Stimulated activated naive CD8-positive, alpha-beta T cell treated with anti-CD3 and anti-CD28 coated beads, Interleukin-15, amount 100 ng/mL, for 72 hours (primary cell): ENCODE measurements at regions not wholly inside any gene's neighbourhood (a gene's known extent, or its start where the extent isn't known, plus 50 kb on each side); places are given as distances from the start of the nearest gene placed in this dataset.
A peak's percentile ranks its signal among the peaks of the same experiment; 100 is the strongest.

ENCODE experiments used
- ATAC-seq: fragments of 150-1000 bp; cut with Tn5 transposase; 2 replicates; pipeline ENCODE4 v1.10.0; 2021; ENCODE audit warnings: mild to moderate bottlenecking, moderate library complexity
- DNase-seq, 2 donors: peaks; one replicate each; pipeline ENCODE4 v3.0.0; 2021 to 2022
- H3K27ac Mint-ChIP-seq, 2 donors: one replicate each; pipeline ENCODE4 v1.8.0; 2022; ENCODE audit warnings: mild to moderate bottlenecking in 2 of 2, mixed read lengths in 2 of 2, moderate library complexity in 2 of 2
- H3K27me3 Mint-ChIP-seq: one replicate; pipeline ENCODE4 v1.8.0; 2022; ENCODE audit warnings: mixed read lengths
- H3K4me1 Mint-ChIP-seq: one replicate; pipeline ENCODE4 v1.8.0; 2022; ENCODE audit warnings: mild to moderate bottlenecking, mixed read lengths
- H3K4me3 Mint-ChIP-seq, 2 donors: one replicate each; pipeline ENCODE4 v1.8.0; 2022; ENCODE audit warnings: mild to moderate bottlenecking in 2 of 2, mixed read lengths in 2 of 2, moderate library complexity in 1 of 2
- H3K9me3 Mint-ChIP-seq, 2 donors: one replicate each; pipeline ENCODE4 v1.8.0; 2022; ENCODE audit warnings: mixed read lengths in 2 of 2

DNA sequence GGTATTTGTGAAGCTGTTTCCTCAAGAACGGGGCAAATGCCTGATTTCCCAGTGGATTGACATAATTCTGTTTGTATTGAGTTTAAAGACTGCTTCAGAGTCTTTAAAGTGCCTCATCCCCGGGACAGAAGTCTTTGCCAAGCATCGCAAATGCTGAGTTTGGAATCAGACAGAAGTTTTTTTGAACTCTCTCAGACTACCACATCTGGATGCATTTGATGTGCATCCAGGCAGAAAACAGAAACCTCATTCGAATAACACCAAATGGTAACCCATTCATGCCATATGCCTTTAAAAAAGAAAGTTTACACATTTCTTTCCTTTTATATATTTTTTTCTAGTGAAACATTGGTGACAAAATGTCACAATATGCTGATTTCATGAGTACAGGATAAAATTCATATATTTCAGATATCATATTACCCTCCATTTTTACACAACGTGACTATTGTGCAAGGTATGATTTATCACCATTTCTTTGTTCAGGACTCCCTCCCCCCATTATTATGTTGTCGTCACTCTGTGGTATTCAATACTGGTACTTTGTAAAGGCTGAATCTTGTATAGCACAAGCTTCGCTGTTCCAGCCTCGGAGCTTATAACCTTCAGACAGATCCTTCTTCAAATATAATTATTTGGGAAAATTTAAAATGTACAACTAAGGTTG is 91.1 kb downstream of the ZNF608 start:
- H3K4me1 Mint-ChIP-seq, result peaks cover 12% of the 10 kb centered on the region
- ATAC-seq, result no peak
- H3K9me3 Mint-ChIP-seq, result no peaks in the 10 kb centered on the region
- H3K27ac Mint-ChIP-seq, result no peak overlapping the region
- H3K4me3 Mint-ChIP-seq, result no peak overlapping the region
- H3K27me3 Mint-ChIP-seq, result peaks cover 25% of the 10 kb centered on the region
- no peak for DNase-seq

GRCh38 chr5:124654418-124654817 is 92.0 kb downstream of the ZNF608 start:
- Mint-ChIP-seq H3K4me3 (no peak overlapping the region), H3K27ac (no peak overlapping the region), H3K27me3 (peaks cover 18% of the 10 kb centered on the region), H3K9me3 (no peaks in the 10 kb centered on the region), H3K4me1 (peaks cover 21% of the 10 kb centered on the region)
- DNase-seq (no peak), ATAC-seq (no peak)

- Mint-ChIP-seq H3K4me1 (peaks cover 29% of the 10 kb centered on the region), H3K4me3 (no peak overlapping the region), H3K27ac (no peak overlapping the region), H3K9me3 (no peaks in the 10 kb centered on the region), H3K27me3 (peaks cover 14% of the 10 kb centered on the region)
- DNase-seq, result no peak
- ATAC-seq, result no peak
These were observed 92.8 kb downstream of the ZNF608 start for GRCh38 chr5:124653666-124654065.

DNA sequence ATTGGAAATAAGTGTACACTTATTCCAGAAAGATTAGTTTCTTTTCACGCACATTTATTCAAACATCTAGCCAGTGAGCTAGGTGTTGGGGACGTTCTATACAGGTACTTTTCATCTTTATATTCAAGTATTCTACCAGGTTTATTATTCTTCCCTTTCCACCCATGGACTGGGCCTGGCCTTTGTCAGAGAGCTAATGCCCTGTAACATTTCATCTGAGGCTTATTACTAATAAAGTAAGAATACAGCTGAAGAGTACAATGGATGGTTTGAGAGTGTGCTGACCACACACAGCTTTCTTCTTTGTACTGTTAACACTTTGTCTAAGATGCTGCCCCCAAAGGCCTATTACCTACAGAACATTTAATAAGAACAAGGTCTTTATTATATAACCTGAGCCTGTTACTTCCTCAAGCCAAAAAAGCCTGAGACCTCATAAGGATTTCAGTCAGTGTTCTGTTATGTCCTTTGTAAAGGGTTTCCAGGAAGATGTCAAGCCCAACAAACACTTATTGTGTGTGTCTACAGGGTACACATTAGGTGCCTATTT is 93.5 kb downstream of the ZNF608 start:
- Mint-ChIP-seq H3K4me1 (peaks cover 33% of the 10 kb centered on the region), H3K27ac (no peak overlapping the region), H3K4me3 (no peak overlapping the region), H3K27me3 (peaks cover 14% of the 10 kb centered on the region), H3K9me3 (no peaks in the 10 kb centered on the region)
- ATAC-seq (no peak), DNase-seq (no peak)

DNA sequence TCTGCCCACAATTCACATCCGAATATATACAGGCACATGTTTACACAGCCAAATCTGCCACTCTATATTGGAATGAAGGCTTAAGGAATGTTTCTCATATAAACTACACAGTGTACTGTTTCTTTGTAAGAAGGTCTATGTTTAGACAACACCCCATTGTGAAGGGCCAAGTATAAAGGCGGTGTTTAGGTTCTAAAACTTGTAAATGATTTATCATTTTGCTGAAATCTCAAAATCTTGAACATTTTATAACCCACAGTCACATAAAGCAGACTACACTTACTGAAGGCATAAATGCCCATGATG is 94.0 kb downstream of the ZNF608 start:
- Mint-ChIP-seq H3K4me1 (peaks cover 33% of the 10 kb centered on the region), H3K27me3 (peaks cover 16% of the 10 kb centered on the region), H3K27ac (no peak overlapping the region), H3K4me3 (peak overlapping the region in 1 of 2 donors; percentile 67), H3K9me3 (no peaks in the 10 kb centered on the region)
- DNase-seq, result no peak
- ATAC-seq, result no peak

GRCh38 chr5:124651663-124652513 is 94.6 kb downstream of the ZNF608 start:
- peak overlapping the region in 1 of 2 donors; percentile 44 for H3K27ac Mint-ChIP-seq
- ATAC-seq, result peak; percentile 37
- H3K27me3 Mint-ChIP-seq, result peaks cover 22% of the 10 kb centered on the region
- peak overlapping the region; percentile 67 to 77 for H3K4me3 Mint-ChIP-seq
- peak; percentile 12 to 21 for DNase-seq
- H3K4me1 Mint-ChIP-seq, result peaks cover 37% of the 10 kb centered on the region
- no peaks in the 10 kb centered on the region for H3K9me3 Mint-ChIP-seq

- Mint-ChIP-seq H3K4me1 (peaks cover 41% of the 10 kb centered on the region), H3K27ac (no peak overlapping the region), H3K4me3 (peak overlapping the region; percentile 67 to 77), H3K27me3 (peaks cover 29% of the 10 kb centered on the region), H3K9me3 (no peaks in the 10 kb centered on the region)
- no peak for ATAC-seq
- no peak for DNase-seq
These were observed 95.3 kb downstream of the ZNF608 start for GRCh38 chr5:124650951-124651662.

DNA sequence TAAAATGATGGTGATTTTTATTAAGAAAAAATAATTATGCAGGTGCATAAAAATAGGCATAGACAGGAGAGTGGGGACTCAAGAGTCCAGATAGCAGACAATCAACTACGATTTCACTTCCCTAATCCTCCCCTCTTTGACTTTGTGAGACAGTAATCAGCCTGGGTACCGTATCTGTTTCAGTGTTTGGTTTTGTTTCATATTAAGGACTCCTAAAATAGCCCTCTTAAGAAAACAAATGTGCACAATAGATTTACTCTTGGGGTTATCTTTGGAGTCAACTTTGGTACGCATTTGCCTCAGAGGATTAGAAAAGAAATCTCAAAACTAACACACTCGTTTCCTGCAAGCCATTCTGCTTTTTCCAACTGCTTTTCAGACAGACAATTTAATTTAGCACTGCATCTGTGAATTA is 96.3 kb downstream of the ZNF608 start:
- ATAC-seq (no peak), DNase-seq (no peak)
- peaks cover 41% of the 10 kb centered on the region for H3K4me1 Mint-ChIP-seq
- no peaks in the 10 kb centered on the region for H3K9me3 Mint-ChIP-seq
- H3K27me3 Mint-ChIP-seq, result peaks cover 38% of the 10 kb centered on the region
- peak overlapping the region in 1 of 2 donors; percentile 47 for H3K4me3 Mint-ChIP-seq
- no peak overlapping the region for H3K27ac Mint-ChIP-seq

DNA sequence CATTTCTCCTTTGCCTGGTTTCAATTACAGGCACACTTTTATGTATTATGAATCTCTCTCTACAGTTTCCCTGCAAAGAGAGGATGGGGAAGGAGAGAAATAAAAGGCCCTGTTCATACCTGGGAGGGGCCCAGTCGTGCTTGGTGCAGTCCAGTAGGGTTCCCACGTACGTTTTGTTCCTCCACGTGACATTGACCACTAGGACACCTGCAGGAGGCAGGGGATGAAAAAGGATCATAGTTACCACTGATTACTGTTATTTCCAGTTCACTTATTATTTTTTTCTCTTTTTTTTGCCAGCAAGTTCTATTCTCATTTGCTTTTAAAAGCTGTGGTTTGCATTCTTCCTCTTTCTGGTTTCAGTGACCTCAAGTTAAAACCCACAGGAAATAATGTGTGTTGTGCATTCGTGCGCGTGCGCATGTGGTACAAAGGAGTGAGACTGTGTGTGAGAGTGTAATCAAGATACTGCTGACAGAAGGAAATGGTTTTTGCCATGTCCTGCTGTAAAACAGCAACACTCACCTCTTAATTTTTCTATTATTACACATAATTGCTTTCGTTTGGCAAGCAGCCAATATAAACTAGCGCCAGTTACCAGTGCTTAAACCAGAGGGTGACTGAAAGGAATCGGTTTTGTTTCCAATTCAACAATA is 96.8 kb downstream of the ZNF608 start:
- peaks cover 41% of the 10 kb centered on the region for H3K4me1 Mint-ChIP-seq
- peaks cover 43% of the 10 kb centered on the region for H3K27me3 Mint-ChIP-seq
- peak overlapping the region; percentile 23 to 79 for H3K27ac Mint-ChIP-seq
- H3K4me3 Mint-ChIP-seq, result peak overlapping the region; percentile 9 to 21
- DNase-seq (peak; percentile 64 to 86), ATAC-seq (peak; percentile 97)
- H3K9me3 Mint-ChIP-seq, result no peaks in the 10 kb centered on the region

GRCh38 chr5:124648902-124649467 is 97.5 kb downstream of the ZNF608 start:
- no peak overlapping the region for H3K4me3 Mint-ChIP-seq
- peaks cover 41% of the 10 kb centered on the region for H3K4me1 Mint-ChIP-seq
- peaks cover 43% of the 10 kb centered on the region for H3K27me3 Mint-ChIP-seq
- H3K9me3 Mint-ChIP-seq, result no peaks in the 10 kb centered on the region
- no peak overlapping the region for H3K27ac Mint-ChIP-seq
- no peak for DNase-seq
- no peak for ATAC-seq

GRCh38 chr5:124647352-124647751 is 99.1 kb downstream of the ZNF608 start:
- H3K4me3 Mint-ChIP-seq, result no peak overlapping the region
- peaks cover 41% of the 10 kb centered on the region for H3K4me1 Mint-ChIP-seq
- peak overlapping the region in 1 of 2 donors; percentile 58 for H3K27ac Mint-ChIP-seq

DNA sequence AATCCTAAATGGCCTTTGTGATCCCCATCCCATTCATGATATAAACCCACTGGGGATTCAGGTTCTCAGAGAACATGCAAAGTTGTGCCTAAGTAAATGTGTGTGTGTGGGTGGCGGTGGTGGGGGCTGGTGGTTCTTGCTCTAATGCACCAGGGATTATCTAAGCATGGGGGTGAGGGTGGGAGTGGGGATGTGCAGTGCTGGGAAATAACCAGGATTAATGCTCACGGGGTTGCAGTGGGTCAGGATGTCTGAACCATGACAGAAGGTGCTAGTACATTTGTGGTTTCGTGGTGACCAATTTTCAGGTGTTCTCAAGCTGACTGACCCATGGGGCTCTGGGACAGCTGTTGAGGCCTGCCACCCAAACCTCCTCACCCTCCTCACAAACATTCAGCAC is 101.0 kb downstream of the ZNF608 start:
- ATAC-seq, result no peak
- Mint-ChIP-seq H3K27me3 (peaks cover 72% of the 10 kb centered on the region), H3K4me3 (no peak overlapping the region), H3K9me3 (no peaks in the 10 kb centered on the region), H3K27ac (no peak overlapping the region), H3K4me1 (peaks cover 29% of the 10 kb centered on the region)
- DNase-seq, result no peak

More at GRCh38 chr5:124647352-124647751, 99.1 kb downstream of the ZNF608 start:
- Mint-ChIP-seq H3K27me3 (peaks cover 54% of the 10 kb centered on the region), H3K9me3 (no peaks in the 10 kb centered on the region)
- ATAC-seq (no peak), DNase-seq (no peak)

DNA sequence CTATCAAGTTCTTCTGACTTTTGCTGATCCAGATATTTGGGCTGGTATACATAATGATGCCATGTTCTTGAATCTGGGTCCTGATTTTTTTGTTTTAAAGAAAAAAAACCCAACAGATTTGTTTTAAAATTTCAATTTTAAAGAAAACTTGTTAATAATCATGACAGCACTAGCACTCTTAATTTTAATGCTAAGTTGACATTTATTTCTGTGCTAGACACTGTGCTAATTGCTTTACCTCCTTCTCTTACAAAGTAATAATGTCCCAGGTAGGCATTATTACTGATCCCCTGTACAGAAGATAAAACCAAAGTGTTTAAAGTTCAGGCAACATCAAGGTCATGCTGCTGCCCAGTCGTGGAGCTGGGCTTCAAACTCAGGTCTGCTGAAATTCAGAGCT is 101.9 kb downstream of the ZNF608 start:
- DNase-seq (no peak), ATAC-seq (no peak)
- no peaks in the 10 kb centered on the region for H3K9me3 Mint-ChIP-seq
- H3K27ac Mint-ChIP-seq, result no peak overlapping the region
- peaks cover 21% of the 10 kb centered on the region for H3K4me1 Mint-ChIP-seq
- H3K4me3 Mint-ChIP-seq, result no peak overlapping the region
- peaks cover 80% of the 10 kb centered on the region for H3K27me3 Mint-ChIP-seq

- peaks cover 17% of the 10 kb centered on the region for H3K4me1 Mint-ChIP-seq
- H3K9me3 Mint-ChIP-seq, result no peaks in the 10 kb centered on the region
- H3K4me3 Mint-ChIP-seq, result no peak overlapping the region
- DNase-seq (no peak), ATAC-seq (no peak)
- H3K27me3 Mint-ChIP-seq, result peaks cover 84% of the 10 kb centered on the region
- no peak overlapping the region for H3K27ac Mint-ChIP-seq
These were observed 102.3 kb downstream of the ZNF608 start for GRCh38 chr5:124644138-124644537.

GRCh38 chr5:124643336-124643735 is 103.1 kb downstream of the ZNF608 start:
- ATAC-seq (no peak), DNase-seq (no peak)
- Mint-ChIP-seq H3K27me3 (peaks cover 79% of the 10 kb centered on the region), H3K27ac (no peak overlapping the region), H3K9me3 (no peaks in the 10 kb centered on the region), H3K4me3 (no peak overlapping the region), H3K4me1 (peaks cover 9% of the 10 kb centered on the region)
